BJ (cell line): ENCODE measurements at regions not wholly inside any gene's neighbourhood (a gene's known extent, or its start where the extent isn't known, plus 50 kb on each side); places are given as distances from the start of the nearest gene placed in this dataset.

ENCODE experiments used
- CTCF ChIA-PET: fragments of 350-600 bp; formaldehyde crosslinking; extraction: SDS; loops from one replicate; lab custom pipeline; 2021; ENCODE audit warnings: antibody characterized with exemption, inconsistent platforms; lab: Yijun Ruan, JAX
- POLR2A ChIA-PET: fragments of 300-600 bp; sonication (Branson Sonifier 250); formaldehyde crosslinking; extraction: SDS; loops from one replicate; lab custom pipeline; 2021; ENCODE audit warnings: antibody characterized with exemption; lab: Charles Lee
- DNase-seq: peaks from one replicate; pipeline ENCODE4 v3.0.0-alpha.2; 2011; ENCODE audit warnings: low read depth
- H3K27me3 ChIP-seq: 2 replicates; pipeline ENCODE4 v1.6.0; 2011; ENCODE audit warnings: low read length; ENCODE audit not compliant: control insufficient read depth, insufficient read depth
- H3K36me3 ChIP-seq: 2 replicates; pipeline ENCODE4 v1.5.1; 2011; ENCODE audit warnings: low read length; ENCODE audit not compliant: control insufficient read depth, insufficient read depth
- H3K4me3 ChIP-seq: 2 replicates; pipeline ENCODE4 v1.5.1; 2011; ENCODE audit warnings: low read depth, mild to moderate bottlenecking, control low read depth, low read length
- TF ChIP-seq, protein P1 (sequence below): IDR thresholded peaks from 2 replicates; pipeline ENCODE4 v1.5.1; 2011; ENCODE audit warnings: low read depth, mild to moderate bottlenecking, control low read depth, inconsistent platforms, low read length, moderate library complexity; ENCODE audit not compliant: insufficient read depth

DNA sequence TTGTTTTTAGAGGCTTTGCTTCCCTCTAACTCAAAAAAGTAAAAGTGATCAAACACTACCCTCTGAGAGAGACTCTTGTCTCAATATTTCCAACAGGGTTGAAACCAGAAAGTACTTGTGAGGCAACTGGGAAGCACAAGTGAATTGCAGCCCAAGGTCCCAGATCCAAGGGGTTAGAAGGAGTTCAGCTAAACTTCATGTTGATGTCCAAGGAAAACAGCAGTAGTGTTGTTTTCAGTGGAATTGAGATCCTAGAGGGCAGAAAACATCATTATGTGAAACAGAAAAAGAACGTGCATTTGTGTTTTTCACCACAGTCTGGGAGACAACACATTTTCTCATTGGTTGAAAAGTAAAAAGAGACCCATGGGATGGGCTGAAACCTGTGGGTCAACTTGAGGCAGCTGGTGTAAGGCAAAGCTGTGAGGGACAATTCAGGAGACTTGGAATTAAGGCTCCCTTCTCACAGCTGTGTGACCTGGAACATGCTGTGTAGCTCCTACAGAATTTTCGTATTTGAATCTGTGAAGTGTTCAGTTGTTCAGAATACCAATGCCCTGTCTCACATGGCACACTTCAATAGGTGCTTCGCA is 508.3 kb downstream of the BMP2 start:
- CTCF ChIA-PET = interaction anchor here (2.3 kb wide), 1 partner anchor 10 kb away, joined by 11 read pairs; no protein-coding TSS in a partner anchor
- POLR2A ChIA-PET = no interaction called here
- DNase-seq = no peak
- TF ChIP-seq, protein P1, sequence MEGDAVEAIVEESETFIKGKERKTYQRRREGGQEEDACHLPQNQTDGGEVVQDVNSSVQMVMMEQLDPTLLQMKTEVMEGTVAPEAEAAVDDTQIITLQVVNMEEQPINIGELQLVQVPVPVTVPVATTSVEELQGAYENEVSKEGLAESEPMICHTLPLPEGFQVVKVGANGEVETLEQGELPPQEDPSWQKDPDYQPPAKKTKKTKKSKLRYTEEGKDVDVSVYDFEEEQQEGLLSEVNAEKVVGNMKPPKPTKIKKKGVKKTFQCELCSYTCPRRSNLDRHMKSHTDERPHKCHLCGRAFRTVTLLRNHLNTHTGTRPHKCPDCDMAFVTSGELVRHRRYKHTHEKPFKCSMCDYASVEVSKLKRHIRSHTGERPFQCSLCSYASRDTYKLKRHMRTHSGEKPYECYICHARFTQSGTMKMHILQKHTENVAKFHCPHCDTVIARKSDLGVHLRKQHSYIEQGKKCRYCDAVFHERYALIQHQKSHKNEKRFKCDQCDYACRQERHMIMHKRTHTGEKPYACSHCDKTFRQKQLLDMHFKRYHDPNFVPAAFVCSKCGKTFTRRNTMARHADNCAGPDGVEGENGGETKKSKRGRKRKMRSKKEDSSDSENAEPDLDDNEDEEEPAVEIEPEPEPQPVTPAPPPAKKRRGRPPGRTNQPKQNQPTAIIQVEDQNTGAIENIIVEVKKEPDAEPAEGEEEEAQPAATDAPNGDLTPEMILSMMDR = no peak
- H3K36me3 ChIP-seq = no peaks in the 10 kb centered on the region
- H3K27me3 ChIP-seq = no peaks in the 10 kb centered on the region
- H3K4me3 ChIP-seq = no peak overlapping the region

- DNase-seq = peak; percentile 7
- TF ChIP-seq, protein P1 = peak; percentile 76
- ChIA-PET CTCF (interaction anchor here (0.7 to 2.0 kb wide), 18 partner anchors 10 to 1143 kb away, joined by 3 to 11 read pairs (median 4); partner anchors contain the start of gene BMP2), POLR2A (no interaction called here)
- no peaks in the 10 kb centered on the region for H3K36me3 ChIP-seq
- no peak overlapping the region for H3K4me3 ChIP-seq
- no peaks in the 10 kb centered on the region for H3K27me3 ChIP-seq
Observed at GRCh38 chr20:7285918-7286556, 518.6 kb downstream of the BMP2 start.

DNA sequence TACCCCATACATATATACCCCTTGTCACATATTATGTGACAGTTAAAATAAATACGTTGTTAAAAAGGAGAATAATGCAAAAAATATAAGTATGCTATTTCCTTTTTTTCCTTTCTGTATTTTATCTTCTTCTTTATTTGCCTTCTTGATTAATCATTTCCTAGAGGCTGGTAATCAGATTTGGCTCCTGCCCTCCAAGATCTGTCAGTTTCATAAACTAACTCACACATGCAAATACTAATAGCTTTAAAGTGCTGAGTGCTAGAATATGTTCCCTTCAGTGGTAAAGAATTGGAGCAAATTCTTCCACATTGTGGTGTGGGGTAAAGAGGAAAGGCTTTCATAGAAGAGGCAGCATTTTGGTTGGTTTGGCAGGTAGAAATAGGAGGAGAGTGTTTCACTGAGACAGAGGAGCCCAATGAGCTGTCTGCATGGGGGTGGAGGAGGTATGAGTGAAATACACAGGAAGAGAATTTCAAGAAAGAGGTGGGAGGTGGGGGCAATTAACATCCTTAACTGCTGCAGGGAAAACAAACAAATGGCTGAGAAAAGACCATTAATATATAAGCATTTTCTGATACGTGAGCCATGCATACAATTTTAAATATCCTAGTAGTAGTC is 523.9 kb downstream of the BMP2 start:
- ChIA-PET CTCF (interaction anchor here (0.7 kb wide), 2 partner anchors 13 to 85 kb away, joined by 3 read pairs; no protein-coding TSS in a partner anchor), POLR2A (no interaction called here)
- no peak overlapping the region for H3K4me3 ChIP-seq
- no peaks in the 10 kb centered on the region for H3K27me3 ChIP-seq
- TF ChIP-seq, protein P1 = no peak
- H3K36me3 ChIP-seq = no peaks in the 10 kb centered on the region
- no peak for DNase-seq

DNA sequence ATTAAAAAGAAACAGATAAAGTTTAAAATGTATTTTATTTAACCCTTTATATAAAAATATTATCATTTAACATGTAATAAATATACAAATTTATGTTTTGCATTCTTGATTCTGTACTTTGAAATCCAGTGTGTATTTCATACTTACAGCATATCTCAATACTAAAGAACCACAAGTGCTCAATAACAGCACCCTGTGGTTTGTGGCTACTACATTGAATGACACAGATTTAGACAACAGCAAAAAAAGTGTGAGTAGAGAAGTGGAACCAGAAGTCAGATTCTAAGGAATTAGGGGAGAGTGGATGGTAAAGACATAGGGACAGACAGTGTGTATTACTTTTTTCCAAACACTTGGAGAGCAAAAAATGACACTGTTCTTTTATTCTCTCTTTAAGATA is 524.5 kb downstream of the BMP2 start:
- Histone ChIP-seq H3K27me3 (no peaks in the 10 kb centered on the region), H3K36me3 (no peaks in the 10 kb centered on the region), H3K4me3 (no peak overlapping the region)
- ChIA-PET POLR2A (no interaction called here), CTCF (no interaction called here)
- TF ChIP-seq, protein P1 = no peak
- no peak for DNase-seq

DNA sequence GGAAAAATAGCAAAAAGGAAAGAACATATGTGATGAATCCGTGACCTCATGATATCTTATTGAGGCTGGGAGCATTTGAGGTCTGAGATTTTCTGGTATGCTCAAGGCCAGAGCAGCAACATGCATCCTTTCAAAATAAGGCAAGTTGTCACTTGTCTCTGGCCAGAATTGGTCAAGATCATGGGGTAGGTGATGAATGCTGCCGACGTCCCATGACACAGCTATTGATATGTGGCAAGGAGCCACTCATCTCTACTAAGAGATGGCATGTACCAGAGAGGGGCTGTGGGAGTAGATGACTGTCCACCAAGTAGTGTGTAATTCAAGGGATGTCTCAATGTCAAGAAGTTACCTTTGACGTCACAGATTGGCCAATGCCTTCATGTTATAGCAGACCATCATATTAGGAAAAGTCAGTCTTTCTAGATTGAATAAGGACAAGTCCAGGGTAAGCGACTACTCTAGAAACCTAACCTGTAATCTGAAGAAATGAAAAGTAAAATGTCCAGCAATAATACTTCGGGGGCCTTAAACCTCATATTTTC is 527.4 kb downstream of the BMP2 start:
- no peak for DNase-seq
- POLR2A ChIA-PET = no interaction called here
- Histone ChIP-seq H3K36me3 (no peaks in the 10 kb centered on the region), H3K27me3 (no peaks in the 10 kb centered on the region), H3K4me3 (no peak overlapping the region)
- TF ChIP-seq, protein P1 = no peak
- CTCF ChIA-PET = no interaction called here
